ENCODE measurements at regions not wholly inside any gene's neighbourhood (a gene's known extent, or its start where the extent isn't known, plus 50 kb on each side); places are given as distances from the start of the nearest gene placed in this dataset.

- TF ChIP-seq CTCF (IDR thresholded peaks at IDR 0.05) = no peak
- H3K9me3 Mint-ChIP-seq (ENCODE audit: unreplicated experiment) = no peaks in the 10 kb centered on the region
- no peak for DNase-seq (ENCODE audit: extremely low spot score, unreplicated experiment)
- H3K4me3 Mint-ChIP-seq (ENCODE audit: unreplicated experiment) = no peak overlapping the region
- H3K27ac Mint-ChIP-seq (ENCODE audit: unreplicated experiment) = no peak overlapping the region
- no peaks in the 10 kb centered on the region for H3K36me3 Mint-ChIP-seq (ENCODE audit: unreplicated experiment)
- peaks cover 23% of the 10 kb centered on the region for H3K27me3 Mint-ChIP-seq (ENCODE audit: unreplicated experiment)
- H3K4me1 Mint-ChIP-seq (ENCODE audit: unreplicated experiment) = no peaks in the 10 kb centered on the region
These were observed 154.0 kb upstream of the BCL6 start for GRCh38 chr3:187899246-187899645.

GRCh38 chr3:187900993-187901755 is 155.9 kb upstream of the BCL6 start:
- Mint-ChIP-seq H3K4me3 (ENCODE audit: unreplicated experiment) (no peak overlapping the region), H3K27ac (ENCODE audit: unreplicated experiment) (no peak overlapping the region), H3K4me1 (ENCODE audit: unreplicated experiment) (no peaks in the 10 kb centered on the region), H3K36me3 (ENCODE audit: unreplicated experiment) (no peaks in the 10 kb centered on the region), H3K27me3 (ENCODE audit: unreplicated experiment) (peaks cover 23% of the 10 kb centered on the region), H3K9me3 (ENCODE audit: unreplicated experiment) (no peaks in the 10 kb centered on the region)
- no peak for DNase-seq (ENCODE audit: extremely low spot score, unreplicated experiment)
- TF ChIP-seq CTCF (IDR thresholded peaks at IDR 0.05) = no peak

- no peak for DNase-seq (ENCODE audit: extremely low spot score, unreplicated experiment)
- no peak for TF ChIP-seq CTCF (IDR thresholded peaks at IDR 0.05)
- H3K27ac Mint-ChIP-seq (ENCODE audit: unreplicated experiment) = no peak overlapping the region
- H3K36me3 Mint-ChIP-seq (ENCODE audit: unreplicated experiment) = no peaks in the 10 kb centered on the region
- no peaks in the 10 kb centered on the region for H3K9me3 Mint-ChIP-seq (ENCODE audit: unreplicated experiment)
- H3K27me3 Mint-ChIP-seq (ENCODE audit: unreplicated experiment) = peaks cover 23% of the 10 kb centered on the region
- no peaks in the 10 kb centered on the region for H3K4me1 Mint-ChIP-seq (ENCODE audit: unreplicated experiment)
- H3K4me3 Mint-ChIP-seq (ENCODE audit: unreplicated experiment) = no peak overlapping the region
These were observed 156.8 kb upstream of the BCL6 start for GRCh38 chr3:187902041-187902471.

GRCh38 chr3:187902936-187903335 is 157.7 kb upstream of the BCL6 start:
- H3K9me3 Mint-ChIP-seq (ENCODE audit: unreplicated experiment) = no peaks in the 10 kb centered on the region
- no peak for TF ChIP-seq CTCF (IDR thresholded peaks at IDR 0.05)

GRCh38 chr3:187903697-187904096 is 158.4 kb upstream of the BCL6 start:
- Mint-ChIP-seq H3K9me3 (ENCODE audit: unreplicated experiment) (no peaks in the 10 kb centered on the region), H3K4me1 (ENCODE audit: unreplicated experiment) (no peaks in the 10 kb centered on the region), H3K4me3 (ENCODE audit: unreplicated experiment) (no peak overlapping the region)

More at GRCh38 chr3:187902936-187903335, 157.7 kb upstream of the BCL6 start:
- H3K4me3 Mint-ChIP-seq (ENCODE audit: unreplicated experiment) = no peak overlapping the region
- no peak for DNase-seq (ENCODE audit: extremely low spot score, unreplicated experiment)
- H3K4me1 Mint-ChIP-seq (ENCODE audit: unreplicated experiment) = no peaks in the 10 kb centered on the region
- no peaks in the 10 kb centered on the region for H3K36me3 Mint-ChIP-seq (ENCODE audit: unreplicated experiment)
- no peak overlapping the region for H3K27ac Mint-ChIP-seq (ENCODE audit: unreplicated experiment)
- H3K27me3 Mint-ChIP-seq (ENCODE audit: unreplicated experiment) = peaks cover 23% of the 10 kb centered on the region

More at GRCh38 chr3:187903697-187904096, 158.4 kb upstream of the BCL6 start:
- Mint-ChIP-seq H3K27me3 (ENCODE audit: unreplicated experiment) (peaks cover 17% of the 10 kb centered on the region), H3K27ac (ENCODE audit: unreplicated experiment) (no peak overlapping the region), H3K36me3 (ENCODE audit: unreplicated experiment) (no peaks in the 10 kb centered on the region)
- DNase-seq (ENCODE audit: extremely low spot score, unreplicated experiment) = no peak
- TF ChIP-seq CTCF (IDR thresholded peaks at IDR 0.05) = no peak

Measured in osteocyte (in vitro differentiated cells).